GM18505 (cell line): ENCODE measurements at regions not wholly inside any gene's neighbourhood (a gene's known extent, or its start where the extent isn't known, plus 50 kb on each side); places are given as distances from the start of the nearest gene placed in this dataset.
"Not testable (repeated sequence)": the region's sequence is repeated elsewhere in the genome, so short reads cannot be mapped to it uniquely, and the experiment has no call there.

Source experiments
- ATAC-seq: cut with Tn5 transposase; IDR thresholded peaks from one replicate; pipeline ENCODE4 v1.9.1; 2021; ENCODE audit not compliant: unreplicated experiment
- POLR2A ChIP-seq: IDR thresholded peaks from 4 replicates; pipeline ENCODE4 v1.6.1; 2011; ENCODE audit warnings: borderline replicate concordance; ENCODE audit not compliant: insufficient read depth, insufficient read length; ENCODE audit errors: extremely low read depth

DNA sequence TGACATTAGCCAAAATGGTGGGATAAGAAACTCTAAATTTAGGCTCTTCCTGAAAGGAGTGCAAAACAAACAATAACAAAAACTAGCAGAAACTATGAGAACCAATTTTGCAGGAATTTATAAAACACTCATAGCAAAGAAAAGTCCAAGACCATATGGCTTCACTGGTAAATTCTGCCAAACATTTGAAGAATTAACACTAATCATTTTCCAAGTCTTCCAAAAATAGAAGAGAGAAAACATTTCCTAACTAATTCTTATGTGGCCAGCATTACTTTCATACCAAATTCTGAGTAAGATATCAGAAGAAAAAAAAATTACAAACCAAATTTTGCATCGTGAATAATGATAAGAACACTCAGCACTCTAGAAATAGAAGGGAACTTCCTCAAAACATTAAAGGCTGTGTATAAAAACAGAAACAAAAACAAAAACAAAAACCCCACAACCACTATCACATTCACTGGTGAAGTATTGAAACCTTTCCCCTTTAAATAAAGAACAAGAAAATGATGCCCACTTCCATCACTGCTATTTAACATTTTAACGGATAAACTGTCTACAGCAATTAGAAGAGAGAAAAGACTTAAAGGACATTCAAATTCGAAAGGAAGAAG, 524.3 kb upstream of the GALNTL6 start:
- peak; percentile 74 for ATAC-seq
- no peak for TF ChIP-seq POLR2A

GRCh38 chr4:171281359-171281758, 531.8 kb upstream of the GALNTL6 start:
- TF ChIP-seq POLR2A: no peak
- ATAC-seq: no peak

GRCh38 chr4:171279131-171279530, 534.1 kb upstream of the GALNTL6 start:
- ATAC-seq: no peak
- no peak for TF ChIP-seq POLR2A

- no peak for ATAC-seq
- TF ChIP-seq POLR2A: no peak
Observed at GRCh38 chr4:171266671-171267070, 546.5 kb upstream of the GALNTL6 start.

- ATAC-seq: no peak
- TF ChIP-seq POLR2A: no peak
Observed at GRCh38 chr4:171265190-171265818, 547.9 kb upstream of the GALNTL6 start.

- TF ChIP-seq POLR2A: no peak
- ATAC-seq: no peak
Observed at GRCh38 chr4:171256223-171256622, 557.0 kb upstream of the GALNTL6 start.

GRCh38 chr4:171246948-171247347, 566.3 kb upstream of the GALNTL6 start:
- no peak for TF ChIP-seq POLR2A
- no peak for ATAC-seq

DNA sequence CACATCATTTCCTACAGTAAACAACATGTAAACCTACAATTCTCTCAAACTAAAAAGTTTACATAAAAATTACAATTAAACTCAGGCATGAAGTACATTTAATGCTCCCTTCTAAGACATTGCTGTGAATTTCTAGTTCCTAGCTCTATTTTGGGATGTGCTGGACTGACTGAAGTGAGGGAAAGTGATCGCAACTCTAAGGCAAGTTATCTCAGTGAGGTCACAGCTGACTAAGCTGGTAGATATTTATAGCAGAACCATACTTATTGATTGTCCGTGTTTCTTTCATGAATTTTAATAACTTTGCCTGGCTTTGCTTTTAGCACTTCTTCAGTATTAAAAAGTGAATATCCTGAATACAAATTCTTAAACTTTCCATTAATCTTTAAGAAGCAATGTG, 570.4 kb upstream of the GALNTL6 start:
- TF ChIP-seq POLR2A: no peak
- ATAC-seq: no peak

DNA sequence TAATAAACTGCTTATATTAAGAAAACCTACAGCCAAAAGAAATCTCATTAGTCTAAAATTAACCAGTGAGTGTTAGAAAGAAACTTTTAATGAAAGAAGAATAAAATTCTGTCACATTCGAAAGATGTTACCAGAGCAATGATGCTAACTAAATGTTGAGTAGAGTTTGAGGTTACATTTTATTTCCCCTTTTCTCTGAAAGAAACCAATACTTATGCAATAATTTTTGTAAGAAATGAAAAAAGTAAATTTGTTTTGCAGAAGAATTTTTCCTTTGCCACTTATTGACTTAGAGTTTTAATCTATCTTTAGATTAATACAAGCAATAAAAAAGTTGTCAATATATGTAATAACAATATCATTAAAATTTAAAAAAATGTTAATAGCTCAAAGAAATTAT, 574.0 kb upstream of the GALNTL6 start:
- no peak for ATAC-seq
- no peak for TF ChIP-seq POLR2A

GRCh38 chr4:171235521-171235920, 577.7 kb upstream of the GALNTL6 start:
- ATAC-seq: no peak
- TF ChIP-seq POLR2A: no peak

- ATAC-seq: not testable (repeated sequence)
Observed at GRCh38 chr4:171229354-171229753, 583.9 kb upstream of the GALNTL6 start.

DNA sequence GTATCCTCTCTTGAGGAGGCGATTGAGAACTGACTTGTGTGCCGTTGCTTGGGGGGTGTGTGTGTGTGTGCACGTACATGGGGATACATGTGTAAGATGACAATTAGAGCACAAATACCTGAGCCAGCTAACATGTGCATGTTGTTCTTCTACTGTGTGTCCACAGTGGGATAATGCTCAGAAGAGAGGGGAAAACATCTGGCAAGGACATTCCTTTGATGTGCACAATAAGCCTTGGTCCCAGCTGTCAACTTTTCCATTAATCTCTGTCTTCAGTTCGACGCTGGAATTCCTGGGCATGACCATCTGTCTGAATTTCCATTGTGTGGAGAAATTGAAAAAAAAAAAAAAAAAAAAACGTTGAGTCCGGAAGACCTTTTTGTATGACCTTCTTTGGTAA, 592.0 kb upstream of the GALNTL6 start:
- TF ChIP-seq POLR2A: no peak
- no peak for ATAC-seq

DNA sequence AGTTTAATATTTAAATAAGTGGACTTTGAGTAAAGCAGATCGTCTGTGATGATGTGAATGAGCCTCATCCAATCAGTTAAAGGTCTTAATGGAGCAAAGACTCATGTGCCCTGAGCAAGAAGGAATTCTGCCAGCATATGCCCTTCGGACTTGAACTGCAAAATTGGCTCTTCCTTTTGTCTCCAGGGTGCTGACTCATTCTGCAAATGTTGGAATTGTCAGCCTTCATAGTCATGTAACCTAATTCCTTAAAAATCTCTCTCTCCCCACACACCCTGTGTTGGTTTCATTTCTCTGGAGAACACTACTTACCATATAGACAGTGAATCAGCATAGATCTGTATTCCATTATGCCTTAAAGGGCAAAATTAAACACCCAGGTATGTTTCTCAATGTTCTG, 609.8 kb upstream of the GALNTL6 start:
- TF ChIP-seq POLR2A: no peak
- no peak for ATAC-seq

DNA sequence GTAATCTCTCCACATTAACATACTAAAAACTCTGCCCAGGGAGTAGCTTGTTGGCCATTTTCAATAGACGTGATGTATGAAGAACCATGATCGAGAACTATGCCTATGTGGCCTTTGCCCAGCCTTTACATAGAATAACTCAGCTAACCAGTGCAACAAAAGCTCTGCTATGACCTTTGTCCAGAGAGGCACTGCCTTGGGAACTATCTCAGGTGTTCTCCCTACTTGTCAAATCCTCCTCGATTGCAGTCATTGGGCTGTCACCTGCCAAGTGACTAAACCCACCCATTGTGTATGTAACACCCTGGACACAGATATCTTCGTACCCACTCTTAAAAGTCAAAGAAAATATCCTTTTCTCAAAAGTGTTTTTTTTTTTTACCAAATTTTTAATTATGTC, 610.3 kb upstream of the GALNTL6 start:
- ATAC-seq: no peak
- TF ChIP-seq POLR2A: no peak

GRCh38 chr4:171186700-171187099, 626.5 kb upstream of the GALNTL6 start:
- no peak for ATAC-seq

More at GRCh38 chr4:171186700-171187099, 626.5 kb upstream of the GALNTL6 start:
- no peak for TF ChIP-seq POLR2A
